Erythroblast (primary cell): ENCODE measurements at regions not wholly inside any gene's neighbourhood (a gene's known extent, or its start where the extent isn't known, plus 50 kb on each side); places are given as distances from the start of the nearest gene placed in this dataset.

ENCODE experiments used
- GATA1 ChIP-seq: IDR thresholded peaks from 2 replicates; pipeline ENCODE4 v1.6.1; 2011; ENCODE audit warnings: low read depth, mild to moderate bottlenecking, control low read depth, low read length, moderate library complexity
- POLR2A ChIP-seq: IDR thresholded peaks from 2 replicates; pipeline ENCODE4 v1.6.1; 2011; ENCODE audit warnings: mild to moderate bottlenecking, low read length

- TF ChIP-seq POLR2A (no peak), GATA1 (no peak)
Measured at GRCh38 chr10:61010863-61011262, 66.9 kb upstream of the RHOBTB1 start.
